ENCODE measurements at regions not wholly inside any gene's neighbourhood (a gene's known extent, or its start where the extent isn't known, plus 50 kb on each side); places are given as distances from the start of the nearest gene placed in this dataset.
"Not testable (repeated sequence)": the region's sequence is repeated elsewhere in the genome, so short reads cannot be mapped to it uniquely, and the experiment has no call there.

DNA sequence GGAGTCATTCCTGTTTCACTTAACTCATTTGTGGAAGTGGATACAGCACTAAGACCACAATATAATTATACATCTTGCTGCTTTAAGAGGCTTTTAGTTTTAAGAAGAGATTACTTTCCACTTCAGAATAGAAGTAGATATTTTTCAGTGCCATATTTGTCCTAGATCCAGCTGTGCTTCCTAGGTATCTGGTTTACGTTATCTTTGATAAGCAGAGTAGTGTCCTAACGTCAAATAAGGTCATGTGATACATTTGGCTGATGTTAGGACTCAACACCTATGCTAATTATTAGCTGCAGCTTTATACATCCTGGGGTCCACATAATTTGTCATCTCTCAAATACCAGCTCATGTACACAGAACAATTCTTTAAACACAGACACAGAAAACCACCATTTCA is 196.2 kb upstream of the SMIM30 start:
- H3K4me1 ChIP-seq (ENCODE audit: control insufficient read depth, insufficient read depth, low read length): no peaks in the 10 kb centered on the region
- no peak for DNase-seq
- H3K36me3 ChIP-seq (ENCODE audit: control insufficient read depth, insufficient read depth, low read length): no peaks in the 10 kb centered on the region
- H3K4me3 ChIP-seq (ENCODE audit: low read length): no peak overlapping the region
- H3K27ac ChIP-seq (ENCODE audit: low read length): no peak overlapping the region
- no CpG with 5 or more reads among the region's 2 CpGs for WGBS (ENCODE audit: insufficient coverage, low lambda C conversion rate)
- H3K27me3 ChIP-seq (ENCODE audit: control insufficient read depth, insufficient read depth, low read length): no peaks in the 10 kb centered on the region
- no peaks in the 10 kb centered on the region for H3K9me3 ChIP-seq (ENCODE audit: control insufficient read depth, low read depth, low read length)

DNA sequence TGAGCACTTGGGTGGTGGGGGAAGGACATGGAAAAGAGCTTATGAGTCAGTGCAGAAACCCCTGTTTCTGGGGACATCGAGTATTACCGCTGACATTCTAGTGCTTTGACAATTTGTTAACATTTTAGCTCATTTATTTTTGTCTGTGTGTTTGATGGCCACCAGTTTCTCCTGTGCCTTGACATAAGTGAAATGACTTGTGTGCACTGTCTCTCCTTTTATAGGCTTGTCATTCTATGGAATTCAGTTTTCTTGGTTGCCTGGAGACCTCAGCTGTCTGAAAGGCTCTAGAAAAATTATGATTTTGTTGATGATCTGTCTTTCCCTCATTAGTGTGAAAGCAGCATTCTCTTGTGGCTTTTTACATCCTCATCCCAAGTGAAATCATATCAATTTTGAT is 190.0 kb upstream of the SMIM30 start:
- Histone ChIP-seq H3K9me3 (ENCODE audit: control insufficient read depth, low read depth, low read length) (no peaks in the 10 kb centered on the region), H3K36me3 (ENCODE audit: control insufficient read depth, insufficient read depth, low read length) (no peaks in the 10 kb centered on the region), H3K4me3 (ENCODE audit: low read length) (no peak overlapping the region), H3K4me1 (ENCODE audit: control insufficient read depth, insufficient read depth, low read length) (no peaks in the 10 kb centered on the region), H3K27ac (ENCODE audit: low read length) (no peak overlapping the region), H3K27me3 (ENCODE audit: control insufficient read depth, insufficient read depth, low read length) (no peaks in the 10 kb centered on the region)
- DNase-seq: no peak
- WGBS (ENCODE audit: insufficient coverage, low lambda C conversion rate): 100% methylated on average over 1 of the region's 2 CpGs

DNA sequence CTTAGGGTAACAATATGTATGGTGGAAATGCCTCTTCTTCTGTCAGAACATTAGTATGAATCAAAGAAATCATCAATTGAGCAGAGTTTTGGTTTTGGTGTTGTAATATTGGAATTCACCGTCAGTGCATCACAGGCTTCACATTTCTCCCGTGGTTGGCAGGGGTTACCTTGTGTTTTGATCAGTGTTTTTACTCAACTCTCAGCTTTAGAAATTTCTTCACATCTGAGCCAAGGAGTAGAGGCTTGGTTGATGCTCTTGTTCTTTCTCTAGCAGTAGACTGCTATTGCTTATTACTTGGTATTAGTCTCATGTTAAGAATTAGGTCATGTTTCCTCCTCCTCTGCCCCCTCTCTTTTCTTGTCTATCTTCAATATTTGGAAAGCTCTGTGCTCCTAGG is 188.8 kb upstream of the SMIM30 start:
- no peaks in the 10 kb centered on the region for H3K9me3 ChIP-seq (ENCODE audit: control insufficient read depth, low read depth, low read length)
- DNase-seq: no peak
- H3K4me1 ChIP-seq (ENCODE audit: control insufficient read depth, insufficient read depth, low read length): no peaks in the 10 kb centered on the region
- no peaks in the 10 kb centered on the region for H3K36me3 ChIP-seq (ENCODE audit: control insufficient read depth, insufficient read depth, low read length)
- no peak overlapping the region for H3K4me3 ChIP-seq (ENCODE audit: low read length)
- no peaks in the 10 kb centered on the region for H3K27me3 ChIP-seq (ENCODE audit: control insufficient read depth, insufficient read depth, low read length)
- no CpG with 5 or more reads among the region's 2 CpGs for WGBS (ENCODE audit: insufficient coverage, low lambda C conversion rate)
- H3K27ac ChIP-seq (ENCODE audit: low read length): no peak overlapping the region

DNA sequence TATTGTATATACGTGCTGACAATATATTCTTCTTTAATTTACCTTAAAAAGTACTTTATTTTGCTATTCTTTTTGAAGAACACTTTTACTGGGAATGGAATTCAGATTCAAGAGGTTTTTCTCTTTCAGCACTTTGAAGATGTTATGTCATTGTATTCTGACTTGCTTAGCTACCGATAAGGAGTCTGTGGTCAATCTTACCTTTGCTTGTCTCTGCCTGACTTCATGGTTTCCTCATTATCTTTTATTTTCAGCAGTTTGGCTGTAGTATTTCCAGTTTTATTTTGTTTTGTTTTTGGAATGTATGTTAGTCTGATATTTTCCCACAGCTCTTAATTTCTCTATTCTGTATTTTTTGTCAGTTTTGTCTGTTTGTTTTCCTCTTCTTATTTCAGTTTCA is 187.9 kb upstream of the SMIM30 start:
- Histone ChIP-seq H3K4me1 (ENCODE audit: control insufficient read depth, insufficient read depth, low read length) (no peaks in the 10 kb centered on the region), H3K36me3 (ENCODE audit: control insufficient read depth, insufficient read depth, low read length) (no peaks in the 10 kb centered on the region)
- 89% methylated on average over 2 of the region's 2 CpGs for WGBS (ENCODE audit: insufficient coverage, low lambda C conversion rate)

DNA sequence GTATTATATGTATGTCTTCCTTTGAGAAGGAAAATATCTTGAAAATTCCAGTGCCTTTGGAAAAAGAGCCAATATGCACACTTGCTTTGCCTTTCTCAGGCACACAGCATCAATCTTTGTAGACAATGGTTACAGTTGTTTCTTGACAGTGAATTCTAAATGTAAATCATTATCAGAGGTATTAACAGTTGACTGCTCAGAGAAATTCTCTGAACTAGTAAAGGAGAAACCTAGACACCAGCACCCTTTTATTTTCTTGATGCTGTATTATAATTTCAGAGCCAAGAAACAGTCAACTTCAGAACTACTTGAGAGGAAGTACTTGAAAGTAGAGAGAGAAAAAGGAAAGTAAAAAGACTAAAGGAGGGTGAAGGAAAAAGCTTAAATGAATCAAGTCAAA is 185.8 kb upstream of the SMIM30 start:
- H3K4me1 ChIP-seq (ENCODE audit: control insufficient read depth, insufficient read depth, low read length): no peaks in the 10 kb centered on the region
- no peak overlapping the region for H3K27ac ChIP-seq (ENCODE audit: low read length)
- no peaks in the 10 kb centered on the region for H3K27me3 ChIP-seq (ENCODE audit: control insufficient read depth, insufficient read depth, low read length)
- no peak for DNase-seq
- no peak overlapping the region for H3K4me3 ChIP-seq (ENCODE audit: low read length)
- no peaks in the 10 kb centered on the region for H3K36me3 ChIP-seq (ENCODE audit: control insufficient read depth, insufficient read depth, low read length)
- no peaks in the 10 kb centered on the region for H3K9me3 ChIP-seq (ENCODE audit: control insufficient read depth, low read depth, low read length)

More for the DNA sequence above, 187.9 kb upstream of the SMIM30 start:
- H3K9me3 ChIP-seq (ENCODE audit: control insufficient read depth, low read depth, low read length): no peaks in the 10 kb centered on the region
- no peak for DNase-seq
- H3K27ac ChIP-seq (ENCODE audit: low read length): no peak overlapping the region
- no peaks in the 10 kb centered on the region for H3K27me3 ChIP-seq (ENCODE audit: control insufficient read depth, insufficient read depth, low read length)
- no peak overlapping the region for H3K4me3 ChIP-seq (ENCODE audit: low read length)

DNA sequence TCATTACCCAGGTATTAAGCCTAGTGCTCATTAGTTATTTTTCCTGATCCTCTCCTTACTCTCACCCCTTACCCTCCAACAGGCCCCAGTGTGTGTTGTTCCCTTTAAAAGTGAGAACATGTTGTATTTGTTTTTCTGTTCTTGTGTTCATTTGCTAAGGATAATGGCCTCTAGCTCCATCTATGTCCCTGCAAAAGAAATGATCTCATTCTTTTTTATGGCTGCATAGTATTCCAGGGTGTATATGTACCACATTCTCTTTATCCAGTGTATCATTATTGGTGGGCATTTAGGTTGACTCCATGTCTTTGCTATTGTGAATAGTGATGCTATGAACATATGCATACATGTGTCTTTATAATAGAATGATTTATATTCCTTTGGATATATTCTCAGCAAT is 185.0 kb upstream of the SMIM30 start:
- H3K4me1 ChIP-seq (ENCODE audit: control insufficient read depth, insufficient read depth, low read length); DNase-seq; H3K27me3 ChIP-seq (ENCODE audit: control insufficient read depth, insufficient read depth, low read length); H3K27ac ChIP-seq (ENCODE audit: low read length); H3K9me3 ChIP-seq (ENCODE audit: control insufficient read depth, low read depth, low read length); H3K4me3 ChIP-seq (ENCODE audit: low read length); H3K36me3 ChIP-seq (ENCODE audit: control insufficient read depth, insufficient read depth, low read length): not testable (repeated sequence)

DNA sequence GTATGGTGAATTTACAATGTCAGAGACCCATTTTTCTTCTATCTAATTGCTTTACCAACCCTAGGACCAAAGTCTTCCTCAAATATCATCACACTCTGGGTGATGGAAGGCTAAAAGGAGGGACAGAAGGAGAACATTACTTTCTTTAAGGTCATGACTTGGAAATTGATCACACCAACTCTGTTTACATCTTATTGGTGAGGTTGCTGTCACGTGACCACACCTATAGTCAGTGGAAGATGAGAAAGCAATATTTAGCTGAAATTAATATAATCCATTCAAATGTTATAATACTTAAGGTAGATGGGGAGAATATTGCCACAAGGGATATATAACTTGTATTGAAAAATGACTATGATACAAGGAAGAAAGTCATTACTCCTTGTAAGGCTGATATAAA is 183.6 kb upstream of the SMIM30 start:
- Histone ChIP-seq H3K4me3 (ENCODE audit: low read length) (no peak overlapping the region), H3K27ac (ENCODE audit: low read length) (no peak overlapping the region), H3K4me1 (ENCODE audit: control insufficient read depth, insufficient read depth, low read length) (no peaks in the 10 kb centered on the region), H3K9me3 (ENCODE audit: control insufficient read depth, low read depth, low read length) (no peaks in the 10 kb centered on the region), H3K27me3 (ENCODE audit: control insufficient read depth, insufficient read depth, low read length) (no peaks in the 10 kb centered on the region), H3K36me3 (ENCODE audit: control insufficient read depth, insufficient read depth, low read length) (no peaks in the 10 kb centered on the region)
- WGBS (ENCODE audit: insufficient coverage, low lambda C conversion rate): no CpG with 5 or more reads among the region's 1 CpG
- DNase-seq: no peak

DNA sequence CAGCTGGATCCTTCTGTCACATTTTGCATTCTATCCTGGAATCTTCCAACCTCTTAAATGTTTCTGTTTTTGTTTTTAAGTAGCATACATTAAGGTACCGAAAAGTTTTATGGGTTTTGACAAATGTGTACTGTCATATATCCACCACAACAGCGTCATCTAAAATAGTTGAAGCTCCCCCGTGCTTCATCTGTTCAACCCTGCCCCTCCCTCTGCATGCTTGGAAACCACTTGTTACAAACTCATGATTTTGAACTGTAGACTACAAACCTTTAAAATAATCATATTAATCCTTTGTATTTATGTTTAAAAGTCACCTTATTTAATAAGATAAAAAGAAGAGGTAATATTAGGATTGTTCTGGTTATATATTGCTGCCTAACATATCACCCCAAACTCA is 182.8 kb upstream of the SMIM30 start:
- DNase-seq: no peak
- WGBS (ENCODE audit: insufficient coverage, low lambda C conversion rate): 70% methylated on average over 2 of the region's 3 CpGs
- Histone ChIP-seq H3K4me1 (ENCODE audit: control insufficient read depth, insufficient read depth, low read length) (no peaks in the 10 kb centered on the region), H3K36me3 (ENCODE audit: control insufficient read depth, insufficient read depth, low read length) (no peaks in the 10 kb centered on the region), H3K27me3 (ENCODE audit: control insufficient read depth, insufficient read depth, low read length) (no peaks in the 10 kb centered on the region), H3K9me3 (ENCODE audit: control insufficient read depth, low read depth, low read length) (no peaks in the 10 kb centered on the region), H3K4me3 (ENCODE audit: low read length) (no peak overlapping the region), H3K27ac (ENCODE audit: low read length) (no peak overlapping the region)

DNA sequence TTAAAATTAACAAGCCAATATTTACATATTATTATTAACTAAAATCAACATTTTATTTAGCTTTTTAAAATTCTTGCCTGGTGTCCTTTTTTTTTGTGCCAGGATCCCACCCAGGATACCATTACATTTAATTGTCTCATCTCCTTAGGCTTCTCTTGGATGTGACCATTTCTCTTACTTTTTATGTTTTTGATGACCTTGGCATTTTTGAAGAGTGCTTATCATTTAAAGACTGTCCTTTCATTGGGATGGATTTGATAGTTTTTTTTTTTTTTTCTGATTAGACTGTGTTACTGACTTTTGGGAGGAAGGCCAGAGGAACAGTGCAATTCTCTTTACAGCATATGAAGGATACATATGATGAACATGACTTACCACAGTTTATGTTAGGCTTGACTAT is 181.4 kb upstream of the SMIM30 start:
- Histone ChIP-seq H3K4me1 (ENCODE audit: control insufficient read depth, insufficient read depth, low read length) (no peaks in the 10 kb centered on the region), H3K27ac (ENCODE audit: low read length) (no peak overlapping the region), H3K36me3 (ENCODE audit: control insufficient read depth, insufficient read depth, low read length) (no peaks in the 10 kb centered on the region), H3K9me3 (ENCODE audit: control insufficient read depth, low read depth, low read length) (no peaks in the 10 kb centered on the region), H3K27me3 (ENCODE audit: control insufficient read depth, insufficient read depth, low read length) (no peaks in the 10 kb centered on the region), H3K4me3 (ENCODE audit: low read length) (no peak overlapping the region)
- DNase-seq: no peak

DNA sequence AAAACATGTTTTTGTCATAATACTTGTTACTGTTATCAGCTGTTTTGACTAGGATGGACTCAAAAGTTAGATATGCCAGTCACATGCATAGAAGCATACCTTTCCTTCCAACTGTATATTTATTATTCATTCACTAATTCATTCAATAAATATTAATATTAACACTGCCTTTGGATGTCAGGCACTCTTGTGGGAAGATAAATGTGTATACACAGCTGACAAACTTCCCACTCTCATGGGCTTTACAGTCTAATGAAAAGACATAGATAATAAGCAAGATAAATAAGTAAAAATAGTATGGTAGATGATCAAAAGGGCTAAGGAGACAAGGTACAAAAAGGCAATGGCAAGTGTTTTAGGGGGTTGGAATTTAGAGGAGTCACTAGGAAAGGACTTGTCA is 180.1 kb upstream of the SMIM30 start:
- H3K27ac ChIP-seq (ENCODE audit: low read length): no peak overlapping the region
- H3K36me3 ChIP-seq (ENCODE audit: control insufficient read depth, insufficient read depth, low read length): no peaks in the 10 kb centered on the region
- no peaks in the 10 kb centered on the region for H3K4me1 ChIP-seq (ENCODE audit: control insufficient read depth, insufficient read depth, low read length)
- H3K27me3 ChIP-seq (ENCODE audit: control insufficient read depth, insufficient read depth, low read length): no peaks in the 10 kb centered on the region
- H3K4me3 ChIP-seq (ENCODE audit: low read length): no peak overlapping the region
- no peaks in the 10 kb centered on the region for H3K9me3 ChIP-seq (ENCODE audit: control insufficient read depth, low read depth, low read length)
- DNase-seq: no peak

DNA sequence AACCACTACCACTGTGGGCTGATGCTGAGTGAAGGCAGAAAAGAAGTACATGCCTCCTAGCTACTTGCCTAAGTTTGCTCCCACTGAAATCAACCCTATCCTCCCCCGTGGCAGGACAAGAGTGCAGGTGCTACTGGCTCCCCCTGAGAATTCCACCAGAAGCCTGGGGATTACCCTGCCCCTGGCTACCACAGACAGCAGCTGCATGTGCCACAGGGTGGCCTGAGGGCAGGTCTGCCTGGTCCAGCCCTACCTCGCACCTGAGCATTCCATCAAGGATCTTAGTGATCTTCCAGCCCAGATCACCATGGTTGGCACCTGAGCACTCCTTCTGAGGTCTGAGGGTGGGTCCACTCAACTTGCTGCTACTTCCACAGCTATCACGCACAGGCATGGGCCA is 176.4 kb upstream of the SMIM30 start:
- H3K27ac ChIP-seq (ENCODE audit: low read length): no peak overlapping the region
- no peaks in the 10 kb centered on the region for H3K9me3 ChIP-seq (ENCODE audit: control insufficient read depth, low read depth, low read length)
- no peaks in the 10 kb centered on the region for H3K36me3 ChIP-seq (ENCODE audit: control insufficient read depth, insufficient read depth, low read length)
- no CpG with 5 or more reads among the region's 3 CpGs for WGBS (ENCODE audit: insufficient coverage, low lambda C conversion rate)
- DNase-seq: no peak
- no peaks in the 10 kb centered on the region for H3K27me3 ChIP-seq (ENCODE audit: control insufficient read depth, insufficient read depth, low read length)
- no peak overlapping the region for H3K4me3 ChIP-seq (ENCODE audit: low read length)
- H3K4me1 ChIP-seq (ENCODE audit: control insufficient read depth, insufficient read depth, low read length): no peaks in the 10 kb centered on the region

DNA sequence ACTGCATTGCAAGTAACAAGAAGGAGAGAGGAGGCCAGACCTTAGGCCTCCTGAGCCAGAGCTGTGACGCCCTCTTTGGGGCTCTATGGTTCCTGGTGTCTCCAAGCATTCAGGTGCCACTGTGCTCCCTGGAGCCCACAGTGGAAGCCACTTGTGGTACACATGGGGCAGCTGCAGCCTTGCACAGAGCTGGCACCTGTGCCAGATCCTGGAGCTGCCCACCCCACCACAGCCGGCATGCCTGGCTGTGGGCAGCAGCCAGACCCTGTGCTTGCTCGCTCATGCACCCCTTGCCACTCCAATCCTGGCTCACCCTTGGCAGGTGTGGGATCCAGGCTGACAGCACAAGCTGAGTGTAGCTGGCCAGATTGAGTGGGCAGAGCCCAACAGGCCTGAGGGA is 173.8 kb upstream of the SMIM30 start:
- Histone ChIP-seq H3K36me3 (ENCODE audit: control insufficient read depth, insufficient read depth, low read length) (no peaks in the 10 kb centered on the region), H3K4me3 (ENCODE audit: low read length) (no peak overlapping the region), H3K4me1 (ENCODE audit: control insufficient read depth, insufficient read depth, low read length) (no peaks in the 10 kb centered on the region), H3K27me3 (ENCODE audit: control insufficient read depth, insufficient read depth, low read length) (no peaks in the 10 kb centered on the region), H3K27ac (ENCODE audit: low read length) (no peak overlapping the region), H3K9me3 (ENCODE audit: control insufficient read depth, low read depth, low read length) (no peaks in the 10 kb centered on the region)
- DNase-seq: no peak
- no CpG with 5 or more reads among the region's 3 CpGs for WGBS (ENCODE audit: insufficient coverage, low lambda C conversion rate)
